OCI-LY3 (cell line): ENCODE measurements at regions not wholly inside any gene's neighbourhood (a gene's known extent, or its start where the extent isn't known, plus 50 kb on each side); places are given as distances from the start of the nearest gene placed in this dataset.

Source experiments
- EZH2phosphoT487 ChIP-seq: fragments of 200-600 bp; shearing (Covaris generic); IDR thresholded peaks from 2 replicates; pipeline ENCODE4 v1.6.1; 2018; ENCODE audit warnings: antibody characterized with exemption, mixed run types, low read depth
- TF ChIP-seq, protein P1 (sequence below): fragments of 200-600, 300-600 bp; sonication (generic); IDR thresholded peaks from 2 replicates; pipeline ENCODE4 v1.5.1; 2014; ENCODE audit warnings: antibody characterized with exemption, low read length, low read depth

DNA sequence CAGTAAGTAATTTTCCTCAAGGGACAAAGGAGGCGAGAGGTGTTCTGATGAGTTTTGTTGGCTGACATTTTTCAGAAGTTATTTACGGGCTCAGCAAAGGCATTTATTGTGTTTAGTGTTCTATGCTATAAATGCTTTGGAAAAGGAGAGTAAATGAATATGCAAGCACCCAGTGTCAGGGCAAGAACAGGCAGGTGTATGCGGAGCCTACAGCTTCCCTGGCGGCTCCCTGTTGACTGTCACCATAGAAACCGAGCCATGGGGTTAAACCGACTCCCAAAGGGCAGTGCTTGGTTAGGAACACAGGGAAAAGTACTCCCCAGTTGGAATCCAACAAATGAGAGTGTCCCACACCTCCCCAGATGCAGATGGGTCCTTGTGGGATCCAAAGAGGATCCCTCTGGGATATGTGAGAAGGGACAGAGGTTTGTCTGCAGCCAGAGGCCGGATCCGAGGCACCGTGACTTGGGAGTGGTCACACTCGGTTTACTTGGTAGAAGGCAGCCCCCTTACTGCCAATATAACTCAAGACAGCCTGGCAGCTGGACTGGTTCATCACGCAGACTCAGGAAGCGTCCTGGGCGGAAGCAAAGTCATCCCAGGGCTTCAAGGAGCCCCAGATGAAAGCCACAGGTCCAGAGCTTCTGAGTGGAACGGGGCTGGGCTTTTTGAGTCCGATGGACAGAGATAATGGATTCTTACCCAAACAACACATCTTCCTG, 329.7 kb downstream of the CTTN start:
- TF ChIP-seq, protein P1, sequence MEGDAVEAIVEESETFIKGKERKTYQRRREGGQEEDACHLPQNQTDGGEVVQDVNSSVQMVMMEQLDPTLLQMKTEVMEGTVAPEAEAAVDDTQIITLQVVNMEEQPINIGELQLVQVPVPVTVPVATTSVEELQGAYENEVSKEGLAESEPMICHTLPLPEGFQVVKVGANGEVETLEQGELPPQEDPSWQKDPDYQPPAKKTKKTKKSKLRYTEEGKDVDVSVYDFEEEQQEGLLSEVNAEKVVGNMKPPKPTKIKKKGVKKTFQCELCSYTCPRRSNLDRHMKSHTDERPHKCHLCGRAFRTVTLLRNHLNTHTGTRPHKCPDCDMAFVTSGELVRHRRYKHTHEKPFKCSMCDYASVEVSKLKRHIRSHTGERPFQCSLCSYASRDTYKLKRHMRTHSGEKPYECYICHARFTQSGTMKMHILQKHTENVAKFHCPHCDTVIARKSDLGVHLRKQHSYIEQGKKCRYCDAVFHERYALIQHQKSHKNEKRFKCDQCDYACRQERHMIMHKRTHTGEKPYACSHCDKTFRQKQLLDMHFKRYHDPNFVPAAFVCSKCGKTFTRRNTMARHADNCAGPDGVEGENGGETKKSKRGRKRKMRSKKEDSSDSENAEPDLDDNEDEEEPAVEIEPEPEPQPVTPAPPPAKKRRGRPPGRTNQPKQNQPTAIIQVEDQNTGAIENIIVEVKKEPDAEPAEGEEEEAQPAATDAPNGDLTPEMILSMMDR, result no peak
- TF ChIP-seq EZH2phosphoT487, result no peak
